Activated naive CD4-positive, alpha-beta T cell treated with anti-CD3 and anti-CD28 coated beads for 36 hours (primary cell): ENCODE measurements at regions not wholly inside any gene's neighbourhood (a gene's known extent, or its start where the extent isn't known, plus 50 kb on each side); places are given as distances from the start of the nearest gene placed in this dataset.

Experiments
- CTCF ChIA-PET: fragments of 350-600 bp; sonication (Branson Sonifier 250); formaldehyde crosslinking; loops from one replicate; lab custom pipeline; 2021; ENCODE audit warnings: antibody characterized with exemption; lab: Charles Lee
- DNase-seq: peaks from one replicate; pipeline ENCODE4 v3.0.0-alpha.2; 2020
- H3K27ac Mint-ChIP-seq: one replicate; pipeline ENCODE4 v1.8.0; 2021; ENCODE audit warnings: mild to moderate bottlenecking, mixed read lengths
- H3K27me3 Mint-ChIP-seq: one replicate; pipeline ENCODE4 v1.8.0; 2021; ENCODE audit warnings: low read depth, mixed read lengths
- H3K36me3 Mint-ChIP-seq: one replicate; pipeline ENCODE4 v1.8.0; 2021; ENCODE audit warnings: low read depth, mixed read lengths
- H3K4me1 Mint-ChIP-seq: one replicate; pipeline ENCODE4 v1.8.0; 2021; ENCODE audit warnings: low read depth, mixed read lengths
- H3K4me3 Mint-ChIP-seq: one replicate; pipeline ENCODE4 v1.8.0; 2021; ENCODE audit warnings: mild to moderate bottlenecking, moderate library complexity, mixed read lengths
- H3K9me3 Mint-ChIP-seq: one replicate; pipeline ENCODE4 v1.8.0; 2021; ENCODE audit warnings: mixed read lengths
- intact Hi-C: fragments of 100-400 bp; cut with micrococcal nuclease; formaldehyde crosslinking; loops from one replicate; pipeline ENCODE4 v1.15.1; 2023

GRCh38 chr6:141437011-141437410, 695.7 kb upstream of the GJE1 start:
- Mint-ChIP-seq H3K27ac (no peak overlapping the region), H3K4me1 (no peaks in the 10 kb centered on the region), H3K27me3 (no peaks in the 10 kb centered on the region), H3K36me3 (no peaks in the 10 kb centered on the region), H3K4me3 (no peak overlapping the region), H3K9me3 (no peaks in the 10 kb centered on the region)
- DNase-seq = no peak
- intact Hi-C loops = no loop called here
- CTCF ChIA-PET = no interaction called here

- H3K4me1 Mint-ChIP-seq = no peaks in the 10 kb centered on the region
- H3K36me3 Mint-ChIP-seq = peaks cover 6% of the 10 kb centered on the region
- H3K27me3 Mint-ChIP-seq = no peaks in the 10 kb centered on the region
- H3K4me3 Mint-ChIP-seq = no peak overlapping the region
- CTCF ChIA-PET = no interaction called here
- intact Hi-C loops = no loop called here
- peaks cover 10% of the 10 kb centered on the region for H3K9me3 Mint-ChIP-seq
- DNase-seq = no peak
- no peak overlapping the region for H3K27ac Mint-ChIP-seq
Observed at GRCh38 chr6:141426400-141426980, 706.2 kb upstream of the GJE1 start.

- peaks cover 6% of the 10 kb centered on the region for H3K36me3 Mint-ChIP-seq
- no peak overlapping the region for H3K4me3 Mint-ChIP-seq
- H3K4me1 Mint-ChIP-seq = no peaks in the 10 kb centered on the region
- H3K27ac Mint-ChIP-seq = no peak overlapping the region
- no peaks in the 10 kb centered on the region for H3K27me3 Mint-ChIP-seq
- CTCF ChIA-PET = no interaction called here
- intact Hi-C loops = no loop called here
- H3K9me3 Mint-ChIP-seq = peaks cover 8% of the 10 kb centered on the region
- DNase-seq = no peak
Observed at GRCh38 chr6:141421378-141421777, 711.3 kb upstream of the GJE1 start.

GRCh38 chr6:141418076-141418475, 714.6 kb upstream of the GJE1 start:
- no peaks in the 10 kb centered on the region for H3K27me3 Mint-ChIP-seq
- H3K27ac Mint-ChIP-seq = no peak overlapping the region
- intact Hi-C loops = no loop called here
- no peaks in the 10 kb centered on the region for H3K4me1 Mint-ChIP-seq
- no peak overlapping the region for H3K4me3 Mint-ChIP-seq
- no peaks in the 10 kb centered on the region for H3K36me3 Mint-ChIP-seq
- DNase-seq = no peak
- H3K9me3 Mint-ChIP-seq = no peaks in the 10 kb centered on the region
- CTCF ChIA-PET = no interaction called here

- Mint-ChIP-seq H3K27me3 (no peaks in the 10 kb centered on the region), H3K27ac (no peak overlapping the region), H3K4me3 (no peak overlapping the region), H3K36me3 (no peaks in the 10 kb centered on the region), H3K9me3 (peaks cover 2% of the 10 kb centered on the region), H3K4me1 (no peaks in the 10 kb centered on the region)
- no peak for DNase-seq
- intact Hi-C loops = no loop called here
- CTCF ChIA-PET = no interaction called here
Observed at GRCh38 chr6:141415896-141416295, 716.8 kb upstream of the GJE1 start.

- no peak overlapping the region for H3K27ac Mint-ChIP-seq
- CTCF ChIA-PET = no interaction called here
- peaks cover 2% of the 10 kb centered on the region for H3K36me3 Mint-ChIP-seq
- no peak for DNase-seq
- intact Hi-C loops = no loop called here
- no peaks in the 10 kb centered on the region for H3K27me3 Mint-ChIP-seq
- H3K9me3 Mint-ChIP-seq = peaks cover 15% of the 10 kb centered on the region
- H3K4me3 Mint-ChIP-seq = no peak overlapping the region
- H3K4me1 Mint-ChIP-seq = no peaks in the 10 kb centered on the region
Observed at GRCh38 chr6:141413196-141413595, 719.5 kb upstream of the GJE1 start.

- Mint-ChIP-seq H3K4me1 (peaks cover 5% of the 10 kb centered on the region), H3K4me3 (no peak overlapping the region), H3K36me3 (peaks cover 2% of the 10 kb centered on the region), H3K27me3 (no peaks in the 10 kb centered on the region), H3K9me3 (peaks cover 27% of the 10 kb centered on the region), H3K27ac (no peak overlapping the region)
- intact Hi-C loops = no loop called here
- CTCF ChIA-PET = no interaction called here
- no peak for DNase-seq
Observed at GRCh38 chr6:141406761-141407160, 726.0 kb upstream of the GJE1 start.

- Mint-ChIP-seq H3K9me3 (peaks cover 18% of the 10 kb centered on the region), H3K4me3 (no peak overlapping the region), H3K27ac (no peak overlapping the region), H3K27me3 (no peaks in the 10 kb centered on the region), H3K36me3 (no peaks in the 10 kb centered on the region), H3K4me1 (peaks cover 5% of the 10 kb centered on the region)
- no peak for DNase-seq
- CTCF ChIA-PET = no interaction called here
- intact Hi-C loops = no loop called here
Observed at GRCh38 chr6:141403827-141404226, 728.9 kb upstream of the GJE1 start.

GRCh38 chr6:141403103-141403502, 729.6 kb upstream of the GJE1 start:
- no peaks in the 10 kb centered on the region for H3K27me3 Mint-ChIP-seq
- CTCF ChIA-PET = no interaction called here
- no peak overlapping the region for H3K4me3 Mint-ChIP-seq
- intact Hi-C loops = no loop called here
- no peak overlapping the region for H3K27ac Mint-ChIP-seq
- no peaks in the 10 kb centered on the region for H3K36me3 Mint-ChIP-seq
- DNase-seq = no peak
- H3K9me3 Mint-ChIP-seq = peaks cover 10% of the 10 kb centered on the region
- H3K4me1 Mint-ChIP-seq = peaks cover 5% of the 10 kb centered on the region

GRCh38 chr6:141402489-141402888, 730.2 kb upstream of the GJE1 start:
- Mint-ChIP-seq H3K27ac (no peak overlapping the region), H3K4me3 (no peak overlapping the region), H3K9me3 (peaks cover 4% of the 10 kb centered on the region), H3K27me3 (no peaks in the 10 kb centered on the region), H3K36me3 (no peaks in the 10 kb centered on the region), H3K4me1 (peaks cover 5% of the 10 kb centered on the region)
- DNase-seq = no peak
- CTCF ChIA-PET = no interaction called here
- intact Hi-C loops = no loop called here

- Mint-ChIP-seq H3K9me3 (peaks cover under 1% of the 10 kb centered on the region), H3K36me3 (no peaks in the 10 kb centered on the region), H3K27ac (no peak overlapping the region), H3K4me1 (peaks cover 5% of the 10 kb centered on the region), H3K4me3 (no peak overlapping the region), H3K27me3 (no peaks in the 10 kb centered on the region)
- CTCF ChIA-PET = interaction anchor here (0.6 kb wide), 1 partner anchor 1709 kb away, joined by 3 read pairs; no protein-coding TSS in a partner anchor
- DNase-seq = no peak
- intact Hi-C loops = no loop called here
Observed at GRCh38 chr6:141401851-141402250, 730.9 kb upstream of the GJE1 start.

- intact Hi-C loops = no loop called here
- Mint-ChIP-seq H3K4me3 (no peak overlapping the region), H3K36me3 (no peaks in the 10 kb centered on the region), H3K27me3 (no peaks in the 10 kb centered on the region), H3K9me3 (no peaks in the 10 kb centered on the region), H3K4me1 (peaks cover 5% of the 10 kb centered on the region), H3K27ac (no peak overlapping the region)
- CTCF ChIA-PET = no interaction called here
- DNase-seq = no peak
Observed at GRCh38 chr6:141401168-141401567, 731.6 kb upstream of the GJE1 start.

GRCh38 chr6:141398949-141399348, 733.8 kb upstream of the GJE1 start:
- CTCF ChIA-PET = no interaction called here
- Mint-ChIP-seq H3K27ac (no peak overlapping the region), H3K4me1 (peaks cover 5% of the 10 kb centered on the region), H3K36me3 (no peaks in the 10 kb centered on the region), H3K4me3 (no peak overlapping the region), H3K27me3 (no peaks in the 10 kb centered on the region), H3K9me3 (no peaks in the 10 kb centered on the region)
- DNase-seq = no peak
- intact Hi-C loops = no loop called here
